NCI-H748 (cell line): ENCODE measurements at regions not wholly inside any gene's neighbourhood (a gene's known extent, or its start where the extent isn't known, plus 50 kb on each side); places are given as distances from the start of the nearest gene placed in this dataset.

Experiments
- DNase-seq: peaks from one replicate; lab custom pipeline; 2025; ENCODE audit not compliant: unreplicated experiment; lab: John Stamatoyannopoulos, UW

- no peak for DNase-seq
Observed at GRCh38 chrX:141641138-141641537, 51.6 kb downstream of the SPANXA2 start.

GRCh38 chrX:141642979-141643378 lies 53.5 kb downstream of the SPANXA2 start:
- DNase-seq: peak; percentile 54
